A673 (cell line): ENCODE measurements at regions not wholly inside any gene's neighbourhood (a gene's known extent, or its start where the extent isn't known, plus 50 kb on each side); places are given as distances from the start of the nearest gene placed in this dataset.
"Not testable (repeated sequence)": the region's sequence is repeated elsewhere in the genome, so short reads cannot be mapped to it uniquely, and the experiment has no call there.

Experiments used
- BruUV-seq: library from RNA; stranded (reverse); fragments of 400-500 nt; replicated peaks from 2 replicates; lab custom pipeline; 2021; lab: Mats Ljungman, UMichigan
- CTCF ChIA-PET: fragments of 300-600 bp; sonication (Branson Sonifier 250); formaldehyde crosslinking; loops from one replicate; lab custom pipeline; 2022; ENCODE audit warnings: antibody characterized with exemption; lab: Charles Lee
- POLR2A ChIA-PET: fragments of 300-600 bp; sonication (Branson Sonifier 250); formaldehyde crosslinking; loops from one replicate; lab custom pipeline; 2022; ENCODE audit warnings: antibody characterized with exemption; ENCODE audit not compliant: low non-redundant PET; lab: Charles Lee
- DNase-seq: peaks from one replicate; pipeline ENCODE4 v3.0.0-alpha.2; 2015; ENCODE audit warnings: low spot score
- H3K27ac ChIP-seq: fragments of 200-600 bp; sonication (generic); 2 replicates; pipeline ENCODE4 v1.5.1; 2016; ENCODE audit warnings: mixed run types, low read depth, mild to moderate bottlenecking, mixed read lengths, antibody characterized with exemption, low read length; ENCODE audit not compliant: poor library complexity, severe bottlenecking
- H3K27me3 ChIP-seq: fragments of 200-600 bp; sonication (generic); replicated peaks from 2 replicates; pipeline ENCODE4 v1.6.1; 2017; ENCODE audit warnings: mixed run types, low read depth, mild to moderate bottlenecking, mixed read lengths, antibody characterized with exemption, low read length; ENCODE audit not compliant: insufficient read depth, poor library complexity
- H3K36me3 ChIP-seq: fragments of 200-600 bp; sonication (generic); 2 replicates; pipeline ENCODE4 v1.6.1; 2016; ENCODE audit warnings: mixed run types, mild to moderate bottlenecking, mixed read lengths, antibody characterized with exemption, low read length; ENCODE audit not compliant: insufficient read depth, poor library complexity, severe bottlenecking
- H3K4me1 ChIP-seq: fragments of 200-600 bp; sonication (generic); 2 replicates; pipeline ENCODE4 v1.6.1; 2017; ENCODE audit warnings: mixed run types, mild to moderate bottlenecking, mixed read lengths, antibody characterized with exemption, low read length; ENCODE audit not compliant: insufficient read depth, poor library complexity, severe bottlenecking
- H3K4me3 ChIP-seq: fragments of 200-600 bp; sonication (generic); 2 replicates; pipeline ENCODE4 v1.5.1; 2016; ENCODE audit warnings: low read depth, mixed run types, mild to moderate bottlenecking, mixed read lengths, low read length; ENCODE audit not compliant: poor library complexity, severe bottlenecking
- H3K9me3 ChIP-seq: fragments of 200-600 bp; sonication (generic); 2 replicates; pipeline ENCODE4 v1.6.1; 2016; ENCODE audit warnings: mixed run types, low read depth, mild to moderate bottlenecking, mixed read lengths, antibody characterized with exemption, low read length; ENCODE audit not compliant: poor library complexity, severe bottlenecking
- CTCF ChIP-seq: fragments of 300-800, 200-600 bp; sonication (generic); conservative IDR thresholded peaks from 2 replicates; pipeline ENCODE4 v1.5.1; 2017; ENCODE audit warnings: low read depth, mild to moderate bottlenecking, antibody characterized with exemption, low read length, moderate library complexity, mixed read lengths
- EZH2 ChIP-seq: fragments of 200-600 bp; sonication (generic); IDR thresholded peaks from 2 replicates; pipeline ENCODE4 v1.6.1; 2017; ENCODE audit warnings: borderline replicate concordance, low read depth, mild to moderate bottlenecking, mixed read lengths, antibody characterized with exemption, low read length; ENCODE audit not compliant: poor library complexity, severe bottlenecking
- intact Hi-C: fragments of 100-400 bp; cut with micrococcal nuclease; formaldehyde crosslinking; loops from one replicate; pipeline ENCODE4 v1.10.0; 2022; ENCODE audit not compliant: unreplicated experiment

GRCh38 chr3:55264919-55265318 is 222.2 kb downstream of the WNT5A start:
- TF ChIP-seq EZH2 (no peak), CTCF (no peak)
- Histone ChIP-seq H3K4me1 (no peaks in the 10 kb centered on the region), H3K4me3 (no peak overlapping the region), H3K27me3 (no peaks in the 10 kb centered on the region), H3K9me3 (no peaks in the 10 kb centered on the region), H3K27ac (no peak overlapping the region), H3K36me3 (no peaks in the 10 kb centered on the region)
- BruUV-seq = no TSS peak
- CTCF ChIA-PET = no interaction called here
- DNase-seq = no peak
- POLR2A ChIA-PET = no interaction called here
- intact Hi-C loops = no loop called here

- H3K27me3 ChIP-seq = no peaks in the 10 kb centered on the region
- no peak overlapping the region for H3K27ac ChIP-seq
- no peak for DNase-seq
- H3K4me1 ChIP-seq = no peaks in the 10 kb centered on the region
- ChIA-PET CTCF (no interaction called here), POLR2A (no interaction called here)
- no peak overlapping the region for H3K4me3 ChIP-seq
- TF ChIP-seq EZH2 = no peak
- TF ChIP-seq CTCF = no peak
- intact Hi-C loops = no loop called here
- no peaks in the 10 kb centered on the region for H3K9me3 ChIP-seq
- no peaks in the 10 kb centered on the region for H3K36me3 ChIP-seq
- BruUV-seq = no TSS peak
These were observed 234.2 kb downstream of the WNT5A start for GRCh38 chr3:55252921-55253320.

GRCh38 chr3:55249156-55249555 is 237.9 kb downstream of the WNT5A start:
- CTCF ChIA-PET, H3K4me3 ChIP-seq, DNase-seq, intact Hi-C loops, POLR2A ChIA-PET, BruUV-seq, H3K4me1 ChIP-seq, H3K9me3 ChIP-seq, H3K27ac ChIP-seq, H3K27me3 ChIP-seq, H3K36me3 ChIP-seq: not testable (repeated sequence)

- Histone ChIP-seq H3K27me3 (no peaks in the 10 kb centered on the region), H3K4me3 (no peak overlapping the region), H3K36me3 (no peaks in the 10 kb centered on the region), H3K4me1 (no peaks in the 10 kb centered on the region), H3K27ac (no peak overlapping the region), H3K9me3 (no peaks in the 10 kb centered on the region)
- TF ChIP-seq EZH2 (no peak), CTCF (no peak)
- intact Hi-C loops = no loop called here
- POLR2A ChIA-PET = no interaction called here
- no TSS peak for BruUV-seq
- DNase-seq = no peak
- CTCF ChIA-PET = no interaction called here
These were observed 239.4 kb downstream of the WNT5A start for GRCh38 chr3:55247666-55248065.
